Coronary artery (tissue), 2 donors: ENCODE measurements at regions not wholly inside any gene's neighbourhood (a gene's known extent, or its start where the extent isn't known, plus 50 kb on each side); places are given as distances from the start of the nearest gene placed in this dataset.

Experiments used
- DNase-seq: peaks from one replicate; pipeline ENCODE4 v3.0.0-alpha.2; 2017; ENCODE audit warnings: low spot score
- H3K27ac ChIP-seq, 2 donors: fragments of 200-600 bp; sonication (generic); one replicate each; pipeline ENCODE4 v1.5.1; 2016 to 2019
- H3K4me3 ChIP-seq: fragments of 200-600 bp; sonication (generic); 2 replicates; pipeline ENCODE4 v1.5.1; 2016; ENCODE audit warnings: mild to moderate bottlenecking, moderate library complexity
- TF ChIP-seq, protein P1 (sequence below): fragments of 200-600 bp; sonication (generic); IDR thresholded peaks from one replicate; pipeline ENCODE4 v1.5.1; 2019; ENCODE audit warnings: antibody characterized with exemption

- DNase-seq, result no peak
- TF ChIP-seq, protein P1, sequence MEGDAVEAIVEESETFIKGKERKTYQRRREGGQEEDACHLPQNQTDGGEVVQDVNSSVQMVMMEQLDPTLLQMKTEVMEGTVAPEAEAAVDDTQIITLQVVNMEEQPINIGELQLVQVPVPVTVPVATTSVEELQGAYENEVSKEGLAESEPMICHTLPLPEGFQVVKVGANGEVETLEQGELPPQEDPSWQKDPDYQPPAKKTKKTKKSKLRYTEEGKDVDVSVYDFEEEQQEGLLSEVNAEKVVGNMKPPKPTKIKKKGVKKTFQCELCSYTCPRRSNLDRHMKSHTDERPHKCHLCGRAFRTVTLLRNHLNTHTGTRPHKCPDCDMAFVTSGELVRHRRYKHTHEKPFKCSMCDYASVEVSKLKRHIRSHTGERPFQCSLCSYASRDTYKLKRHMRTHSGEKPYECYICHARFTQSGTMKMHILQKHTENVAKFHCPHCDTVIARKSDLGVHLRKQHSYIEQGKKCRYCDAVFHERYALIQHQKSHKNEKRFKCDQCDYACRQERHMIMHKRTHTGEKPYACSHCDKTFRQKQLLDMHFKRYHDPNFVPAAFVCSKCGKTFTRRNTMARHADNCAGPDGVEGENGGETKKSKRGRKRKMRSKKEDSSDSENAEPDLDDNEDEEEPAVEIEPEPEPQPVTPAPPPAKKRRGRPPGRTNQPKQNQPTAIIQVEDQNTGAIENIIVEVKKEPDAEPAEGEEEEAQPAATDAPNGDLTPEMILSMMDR, result no peak
- Histone ChIP-seq H3K4me3 (no peak overlapping the region), H3K27ac (no peak overlapping the region)
Observed at GRCh38 chr6:170021579-170021978, 269.3 kb downstream of the DLL1 start.

DNA sequence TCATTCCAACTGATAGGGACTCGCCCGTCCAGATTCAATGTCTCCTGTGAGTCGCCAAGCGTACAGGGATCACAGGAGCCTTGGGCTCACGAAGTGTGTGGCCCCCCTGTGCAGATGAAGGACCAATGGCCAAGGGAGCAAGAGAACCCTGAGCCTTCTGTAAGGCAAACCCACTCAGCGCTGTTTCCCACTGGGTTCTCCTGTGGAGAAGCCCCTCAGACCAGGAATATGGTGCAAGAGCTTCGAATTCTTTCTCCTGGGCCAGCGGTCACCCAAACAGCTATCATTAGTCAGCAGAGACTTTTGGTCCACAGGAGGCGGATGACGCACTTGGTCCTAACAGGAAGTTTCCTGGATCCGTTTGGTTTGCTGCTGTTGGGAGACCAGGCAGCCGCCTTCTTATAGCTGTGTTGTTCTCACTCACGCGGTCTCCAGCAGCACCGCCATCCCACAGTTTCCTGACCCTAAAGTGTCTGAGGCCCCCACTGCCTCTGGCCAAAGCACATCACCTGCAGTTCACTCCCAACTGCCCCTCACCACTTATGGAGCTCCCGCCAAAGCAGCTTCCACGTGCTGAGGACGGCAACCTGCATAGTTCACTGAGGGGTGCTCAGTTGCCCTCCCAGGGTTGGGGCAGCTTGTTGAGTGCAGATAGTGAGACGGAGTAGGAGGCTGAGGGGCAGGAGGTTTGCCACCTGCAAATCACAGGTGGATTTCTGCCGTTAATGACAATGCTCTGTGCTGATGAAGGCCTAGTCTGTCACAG is 268.6 kb downstream of the ERMARD start:
- Histone ChIP-seq H3K27ac (peak overlapping the region in 1 of 2 donors; percentile 21), H3K4me3 (no peak overlapping the region)
- no peak for DNase-seq
- TF ChIP-seq, protein P1, result no peak

DNA sequence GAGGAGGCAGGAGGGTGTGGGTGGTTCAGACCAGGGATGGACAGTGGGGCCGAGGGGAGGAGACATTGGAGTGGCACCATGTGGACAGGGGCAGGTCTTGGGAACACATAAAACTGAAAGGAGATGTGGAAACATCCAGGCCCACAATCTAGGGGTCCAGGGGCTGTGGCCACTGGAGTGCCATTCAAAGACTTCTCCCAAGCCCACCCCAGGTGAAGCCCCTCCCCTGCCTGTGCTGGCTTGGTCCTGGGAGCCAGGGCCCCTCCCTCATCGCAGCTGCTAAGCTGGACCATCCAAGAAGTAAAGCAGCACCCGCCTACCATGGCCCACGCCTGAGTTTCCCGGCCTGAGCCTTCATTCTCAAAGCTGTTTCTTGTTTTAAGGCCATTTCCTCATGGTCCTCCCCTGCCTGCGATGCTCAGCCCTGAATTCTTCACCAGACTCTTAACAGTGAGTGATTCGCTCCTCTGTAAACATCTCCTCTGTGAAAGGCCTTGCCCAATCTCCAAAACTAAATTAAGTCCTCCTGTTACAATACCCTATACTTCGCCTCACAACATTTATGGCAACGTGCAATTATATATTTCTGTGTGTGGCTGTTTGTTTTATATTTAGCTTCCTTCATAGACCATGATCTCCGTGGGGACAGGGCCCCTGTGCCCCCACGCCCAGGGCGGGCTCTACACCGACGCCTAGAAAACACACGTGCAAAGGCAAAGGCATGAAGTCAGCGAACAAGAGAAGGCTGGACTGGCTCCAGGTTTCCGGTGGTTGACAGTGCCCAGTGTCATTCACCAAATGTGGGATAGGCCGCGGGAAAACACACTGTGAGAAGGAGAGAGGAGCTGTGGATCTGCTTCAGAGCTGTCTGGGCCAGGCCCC is 267.8 kb downstream of the ERMARD start:
- DNase-seq, result no peak
- peak overlapping the region in 1 of 2 donors; percentile 45 for H3K27ac ChIP-seq
- no peak overlapping the region for H3K4me3 ChIP-seq
- TF ChIP-seq, protein P1, result no peak

DNA sequence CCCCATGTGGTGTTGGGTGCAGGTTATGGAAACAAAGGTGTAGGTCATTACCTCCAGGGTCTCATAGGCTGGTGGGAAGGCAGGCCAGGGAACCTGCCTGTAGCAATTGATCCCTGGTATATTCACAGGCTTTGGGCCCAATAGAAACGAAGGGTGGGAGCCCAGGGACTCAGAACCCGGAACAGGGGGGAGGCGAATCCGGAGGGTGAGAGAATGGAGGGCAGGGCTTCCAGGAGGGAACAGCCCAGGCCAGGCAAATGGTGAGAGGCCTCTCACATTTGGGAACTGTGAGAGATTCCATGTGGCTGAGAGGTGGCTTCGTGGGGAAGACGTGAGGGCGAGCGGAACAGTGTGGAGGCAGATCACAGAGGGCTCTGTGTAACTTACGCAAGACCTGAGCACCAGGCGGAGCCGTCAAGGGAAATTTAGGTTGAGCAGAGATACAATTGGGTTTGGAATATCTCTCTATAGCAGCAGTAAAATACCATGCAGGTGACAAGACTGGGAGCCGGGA is 267.1 kb downstream of the ERMARD start:
- TF ChIP-seq, protein P1, result no peak
- no peak for DNase-seq
- Histone ChIP-seq H3K27ac (peak overlapping the region in 1 of 2 donors; percentile 45), H3K4me3 (no peak overlapping the region)

- Histone ChIP-seq H3K27ac (no peak overlapping the region), H3K4me3 (no peak overlapping the region)
- TF ChIP-seq, protein P1, result no peak
- DNase-seq, result no peak
Observed at GRCh38 chr6:170017603-170018320, 266.3 kb downstream of the ERMARD start.

DNA sequence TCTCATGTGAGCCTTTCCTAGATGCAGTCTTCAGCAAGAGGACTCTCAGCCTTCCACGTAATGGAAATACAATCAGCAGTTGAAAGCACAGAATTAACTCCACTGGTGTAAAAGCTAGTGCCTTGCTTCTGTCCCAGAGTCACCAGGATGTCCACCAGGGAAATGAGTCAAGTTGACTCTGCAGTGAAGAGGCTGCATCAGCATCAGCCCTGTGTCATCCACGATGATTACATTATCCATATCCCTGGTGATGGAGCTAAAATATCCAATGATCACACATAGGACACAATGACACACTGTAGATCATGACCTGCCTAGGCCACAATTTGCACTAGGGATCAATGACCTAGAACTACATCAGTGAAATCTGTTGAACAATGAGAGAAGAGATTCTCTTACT is 262.4 kb downstream of the ERMARD start:
- TF ChIP-seq, protein P1, result no peak
- Histone ChIP-seq H3K4me3 (no peak overlapping the region), H3K27ac (no peak overlapping the region)
- DNase-seq, result no peak
